H1 (cell line): ENCODE measurements at regions not wholly inside any gene's neighbourhood (a gene's known extent, or its start where the extent isn't known, plus 50 kb on each side); places are given as distances from the start of the nearest gene placed in this dataset.

Experiments used
- CTCF ChIA-PET: fragments of 300-600 bp; sonication (Branson Sonifier 250); formaldehyde crosslinking; loops from one replicate; lab custom pipeline; 2021; ENCODE audit not compliant: partially characterized antibody; lab: Charles Lee
- POLR2A ChIA-PET: fragments of 300-600 bp; sonication (Branson Sonifier 250); formaldehyde crosslinking; loops from one replicate; lab custom pipeline; 2021; ENCODE audit warnings: inconsistent platforms; ENCODE audit not compliant: partially characterized antibody; lab: Charles Lee
- DNase-seq, 2 experiments: peaks; one replicate each; pipeline versions ENCODE4 v3.0.0 to v3.0.0-alpha.2; 2010 to 2022; ENCODE audit warnings: low spot score in 2 of 2, low read depth in 1 of 2, mixed read lengths in 1 of 2
- FAIRE-seq: peaks from 2 replicates; lab custom pipeline; 2011; peaks lifted over from hg19 to GRCh38; lab: Jason Lieb, UNC
- H2AFZ ChIP-seq: 2 replicates; pipeline ENCODE4 v1.8.1; 2012; ENCODE audit warnings: low read length, inconsistent platforms
- H2AK5ac ChIP-seq: 2 replicates; pipeline ENCODE4 v1.6.1; 2013; ENCODE audit warnings: low read depth, low read length
- H2BK120ac ChIP-seq: replicated peaks from 2 replicates; pipeline ENCODE3; 2013; ENCODE audit warnings: low read depth, low read length, inconsistent platforms
- H2BK12ac ChIP-seq: 2 replicates; pipeline ENCODE4 v1.6.1; 2013; ENCODE audit warnings: low read depth, low read length
- H2BK15ac ChIP-seq: 2 replicates; pipeline ENCODE4 v1.6.1; 2013; ENCODE audit warnings: low read length
- H2BK20ac ChIP-seq: 2 replicates; pipeline ENCODE4 v1.6.1; 2013; ENCODE audit warnings: low read length
- H2BK5ac ChIP-seq: 2 replicates; pipeline ENCODE4 v1.6.1; 2013; ENCODE audit warnings: low read depth, low read length
- H3K14ac ChIP-seq: 2 replicates; pipeline ENCODE4 v1.6.1; 2013; ENCODE audit warnings: inconsistent platforms; ENCODE audit not compliant: insufficient read length
- H3K18ac ChIP-seq: 2 replicates; pipeline ENCODE4 v1.6.1; 2013; ENCODE audit warnings: low read length; ENCODE audit errors: extremely low read depth
- H3K23ac ChIP-seq: 2 replicates; pipeline ENCODE4 v1.6.1; 2013; ENCODE audit warnings: inconsistent platforms; ENCODE audit not compliant: insufficient read length
- H3K23me2 ChIP-seq: 2 replicates; pipeline ENCODE4 v1.6.1; 2013; ENCODE audit warnings: low read depth, low read length
- H3K27ac ChIP-seq: 2 replicates; pipeline ENCODE4 v1.6.1; 2011; ENCODE audit warnings: low read depth, low read length, inconsistent platforms
- H3K27me3 ChIP-seq, 4 experiments: replicated peaks in 1 of 4; 1 replicate in 1 of 4; 2 replicates in 3 of 4; pipeline versions ENCODE4 v1.6.1 to v1.8.1; 2011 to 2013; ENCODE audit warnings: low read length in 3 of 4, mild to moderate bottlenecking in 3 of 4, inconsistent platforms in 2 of 4, mixed read lengths in 2 of 4, moderate library complexity in 1 of 4; ENCODE audit not compliant: control insufficient read depth in 3 of 4, insufficient read depth in 3 of 4; ENCODE audit errors: extremely low read depth in 1 of 4
- H3K36me3 ChIP-seq, 4 experiments: 2 replicates each; pipeline versions ENCODE4 v1.6.1 to v1.8.1; 2011 to 2013; ENCODE audit warnings: mild to moderate bottlenecking in 4 of 4, low read length in 3 of 4, moderate library complexity in 2 of 4, control low read depth in 1 of 4, inconsistent platforms in 1 of 4; ENCODE audit not compliant: insufficient read depth in 4 of 4, control insufficient read depth in 2 of 4
- H3K4ac ChIP-seq: replicated peaks from 2 replicates; pipeline ENCODE3; 2013; ENCODE audit warnings: low read length, low read depth, mixed read lengths, inconsistent platforms; ENCODE audit not compliant: insufficient read length
- H3K4me1 ChIP-seq, 4 experiments: replicated peaks in 1 of 4; 1 replicate in 1 of 4; 2 replicates in 3 of 4; pipeline versions ENCODE4 v1.6.1 to v1.8.1; 2011 to 2013; ENCODE audit warnings: low read length in 3 of 4, inconsistent platforms in 2 of 4, mixed read lengths in 1 of 4; ENCODE audit not compliant: insufficient read depth in 4 of 4, control insufficient read depth in 3 of 4
- H3K4me2 ChIP-seq, 2 experiments: 2 replicates each; pipeline versions ENCODE4 v1.6.1 to v1.8.1; 2011 to 2013; ENCODE audit warnings: low read depth in 2 of 2, low read length in 2 of 2, control low read depth in 1 of 2, inconsistent platforms in 1 of 2, mild to moderate bottlenecking in 1 of 2; ENCODE audit not compliant: insufficient read depth in 1 of 2
- H3K4me3 ChIP-seq, 4 experiments: fragments of 200-600, 300-600 bp in 1 of 4; sonication (generic), shearing (Covaris generic), sonication (Bioruptor Twin) in 1 of 4; 2 replicates each; pipeline versions ENCODE4 v1.5.1 to v1.8.1; 2011 to 2016; ENCODE audit warnings: low read length in 4 of 4, low read depth in 3 of 4, control low read depth in 2 of 4, inconsistent platforms in 2 of 4, mild to moderate bottlenecking in 2 of 4, mixed read lengths in 1 of 4, moderate library complexity in 1 of 4; ENCODE audit not compliant: insufficient read depth in 2 of 4; ENCODE audit errors: extremely low read depth in 1 of 4
- H3K56ac ChIP-seq: replicated peaks from 2 replicates; pipeline ENCODE3; 2013; ENCODE audit warnings: low read depth, mild to moderate bottlenecking, mixed read lengths, low read length, inconsistent platforms; ENCODE audit not compliant: insufficient read length
- H3K79me1 ChIP-seq: 2 replicates; pipeline ENCODE4 v1.6.1; 2013; ENCODE audit warnings: low read depth, low read length, control low read depth
- H3K79me2 ChIP-seq, 2 experiments: 2 replicates each; pipeline versions ENCODE4 v1.6.1 to v1.8.1; 2012 to 2013; ENCODE audit warnings: low read length in 2 of 2, mild to moderate bottlenecking in 2 of 2, inconsistent platforms in 1 of 2; ENCODE audit not compliant: insufficient read depth in 2 of 2, control insufficient read depth in 1 of 2
- H3K9ac ChIP-seq, 4 experiments: replicated peaks in 1 of 4; 1 replicate in 1 of 4; 2 replicates in 3 of 4; pipeline versions ENCODE4 v1.6.1 to v1.8.1; 2011 to 2013; ENCODE audit warnings: low read depth in 3 of 4, low read length in 3 of 4, control low read depth in 2 of 4, mild to moderate bottlenecking in 2 of 4, moderate library complexity in 2 of 4, inconsistent platforms in 1 of 4; ENCODE audit errors: extremely low read depth in 1 of 4
- H3K9me3 ChIP-seq, 2 experiments: 2 replicates each; pipeline versions ENCODE4 v1.6.1 to v1.8.1; 2012 to 2013; ENCODE audit warnings: mild to moderate bottlenecking in 2 of 2, moderate library complexity in 2 of 2, control low read depth in 1 of 2, inconsistent platforms in 1 of 2, low read depth in 1 of 2, low read length in 1 of 2, mixed read lengths in 1 of 2; ENCODE audit not compliant: insufficient read depth in 2 of 2
- H4K20me1 ChIP-seq, 2 experiments: replicated peaks in 1 of 2; 2 replicates each; pipeline versions ENCODE3 to v1.8.1; 2011 to 2013; ENCODE audit warnings: inconsistent platforms in 2 of 2, low read length in 2 of 2, mild to moderate bottlenecking in 1 of 2; ENCODE audit not compliant: insufficient read depth in 2 of 2, control insufficient read depth in 1 of 2
- H4K5ac ChIP-seq: 2 replicates; pipeline ENCODE4 v1.6.1; 2013; ENCODE audit warnings: low read length, low read depth, mixed read lengths, inconsistent platforms; ENCODE audit not compliant: insufficient read length
- H4K8ac ChIP-seq: 2 replicates; pipeline ENCODE4 v1.8.0; 2013; ENCODE audit warnings: mild to moderate bottlenecking, moderate library complexity, low read length, inconsistent platforms; ENCODE audit not compliant: insufficient read depth; ENCODE audit errors: extremely low read depth
- H4K91ac ChIP-seq: replicated peaks from 2 replicates; pipeline ENCODE3; 2013; ENCODE audit warnings: low read length, mixed read lengths, inconsistent platforms; ENCODE audit not compliant: insufficient read length
- ATF3 ChIP-seq: IDR thresholded peaks from 2 replicates; pipeline ENCODE4 v1.6.1; 2011; ENCODE audit warnings: low read depth, mild to moderate bottlenecking, low read length; ENCODE audit not compliant: insufficient read depth
- POLR2AphosphoS5 ChIP-seq: IDR thresholded peaks from 2 replicates; pipeline ENCODE4 v1.6.1; 2011; ENCODE audit warnings: low read depth, low read length
- POU5F1 ChIP-seq: IDR thresholded peaks from 2 replicates; pipeline ENCODE4 v1.6.1; 2011; ENCODE audit warnings: low read depth, mild to moderate bottlenecking, low read length, moderate library complexity
- SUZ12 ChIP-seq: fragments of 200-600 bp; sonication (generic); IDR thresholded peaks from 2 replicates; pipeline ENCODE4 v1.6.1; 2012; ENCODE audit warnings: mild to moderate bottlenecking, inconsistent platforms, low read length, moderate library complexity, mixed read lengths

- H2BK15ac ChIP-seq: no peak overlapping the region
- DNase-seq (no peak), FAIRE-seq (no peak)
- no peak overlapping the region for H3K18ac ChIP-seq
- no peak overlapping the region for H4K5ac ChIP-seq
- H2AK5ac ChIP-seq: no peak overlapping the region
- H3K4me2 ChIP-seq: no peak overlapping the region
- no peak overlapping the region for H3K9ac ChIP-seq
- H2BK20ac ChIP-seq: no peak overlapping the region
- H3K4me3 ChIP-seq: no peak overlapping the region
- no peaks in the 10 kb centered on the region for H3K36me3 ChIP-seq
- H2BK5ac ChIP-seq: no peak overlapping the region
- POLR2A ChIA-PET: no interaction called here
- H3K27me3 ChIP-seq: no peaks in the 10 kb centered on the region
- H2BK120ac ChIP-seq: no peak overlapping the region
- no peak overlapping the region for H3K27ac ChIP-seq
- H3K9me3 ChIP-seq: no peaks in the 10 kb centered on the region
- no peak overlapping the region for H3K14ac ChIP-seq
- H3K23me2 ChIP-seq: peaks cover 2% of the 10 kb centered on the region; the same call in 1 of the 2 replicates
- H3K4ac ChIP-seq: no peak overlapping the region
- H3K79me1 ChIP-seq: no peaks in the 10 kb centered on the region
- no peaks in the 10 kb centered on the region for H3K4me1 ChIP-seq
- no peaks in the 10 kb centered on the region for H4K20me1 ChIP-seq
- no peak overlapping the region for H4K91ac ChIP-seq
- H3K23ac ChIP-seq: no peak overlapping the region
- no peak overlapping the region for H3K56ac ChIP-seq
- no peak overlapping the region for H4K8ac ChIP-seq
- H2BK12ac ChIP-seq: no peak overlapping the region
- H2AFZ ChIP-seq: no peak overlapping the region
- CTCF ChIA-PET: no interaction called here
- H3K79me2 ChIP-seq: no peaks in the 10 kb centered on the region
- TF ChIP-seq POLR2AphosphoS5 (no peak), SUZ12 (no peak), POU5F1 (no peak), ATF3 (no peak)
These were observed 213.9 kb upstream of the ITGA4 start for GRCh38 chr2:181243319-181243718.
